CD4-positive, alpha-beta T cell treated with Interleukin-6 at 100 ng/mL for 8 hours (primary cell): ENCODE measurements at regions not wholly inside any gene's neighbourhood (a gene's known extent, or its start where the extent isn't known, plus 50 kb on each side); places are given as distances from the start of the nearest gene placed in this dataset.
"Not testable (repeated sequence)": the region's sequence is repeated elsewhere in the genome, so short reads cannot be mapped to it uniquely, and the experiment has no call there.

Experiments
- DNase-seq: peaks from one replicate; pipeline ENCODE4 v3.0.0-alpha.2; 2020; ENCODE audit warnings: mixed read lengths, low spot score

DNA sequence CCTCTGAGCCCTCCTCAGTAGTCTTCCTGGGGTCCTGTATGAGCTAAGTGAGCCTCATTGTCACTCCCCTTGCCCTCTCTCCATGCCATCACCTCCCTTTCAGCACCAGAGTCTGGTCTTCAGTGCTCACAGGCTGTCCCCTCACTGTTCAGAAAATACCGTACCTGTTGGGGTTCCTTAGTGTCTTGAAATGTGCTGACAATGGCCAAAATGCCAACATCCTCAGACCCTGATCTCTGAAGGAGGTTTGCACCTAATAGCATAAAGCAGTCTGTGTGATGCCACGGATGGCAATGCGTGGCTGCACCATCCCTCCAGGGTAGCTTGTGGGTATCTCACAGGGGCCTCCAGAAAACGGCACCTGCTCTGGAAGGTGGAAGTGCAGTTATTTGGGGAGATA is 301.0 kb upstream of the TLE3 start:
- no peak for DNase-seq

DNA sequence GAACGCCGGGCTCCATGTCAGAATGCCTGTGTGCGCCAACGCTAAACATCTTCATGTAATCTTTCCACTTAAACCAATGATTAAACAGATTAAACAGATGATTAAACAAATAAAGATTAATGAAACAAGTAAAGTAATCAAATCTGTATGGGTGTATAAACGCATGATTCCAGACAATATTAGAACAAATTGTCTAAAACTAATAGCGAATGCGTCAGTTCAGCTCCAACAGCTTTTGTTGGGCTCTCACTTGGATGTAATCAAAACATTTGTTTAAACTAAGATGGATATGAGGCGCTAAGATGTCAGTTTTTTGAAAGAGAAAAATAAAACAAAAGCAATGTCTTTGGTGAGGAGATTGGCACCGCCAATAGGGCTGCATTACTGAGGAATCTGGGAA is 299.1 kb upstream of the TLE3 start:
- DNase-seq = no peak

DNA sequence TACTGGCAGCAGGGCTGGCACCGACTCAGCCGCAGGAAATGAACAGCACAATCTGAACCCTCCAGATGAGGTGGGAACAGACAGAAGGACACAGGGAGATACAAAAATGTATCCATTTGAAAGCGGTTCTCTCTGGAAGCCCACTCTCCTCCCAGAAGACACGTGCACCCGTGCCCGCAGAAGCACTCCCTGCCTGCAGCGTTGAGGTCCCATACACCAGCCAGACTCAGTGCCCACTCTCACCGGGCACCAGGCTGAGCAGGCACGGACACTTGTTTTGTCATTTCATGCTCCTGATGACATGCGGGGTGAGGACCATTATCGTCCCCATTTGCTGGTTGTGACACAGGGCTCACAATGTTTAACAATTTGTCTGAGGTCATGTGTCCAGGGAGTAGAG is 297.4 kb upstream of the TLE3 start:
- DNase-seq = no peak

DNA sequence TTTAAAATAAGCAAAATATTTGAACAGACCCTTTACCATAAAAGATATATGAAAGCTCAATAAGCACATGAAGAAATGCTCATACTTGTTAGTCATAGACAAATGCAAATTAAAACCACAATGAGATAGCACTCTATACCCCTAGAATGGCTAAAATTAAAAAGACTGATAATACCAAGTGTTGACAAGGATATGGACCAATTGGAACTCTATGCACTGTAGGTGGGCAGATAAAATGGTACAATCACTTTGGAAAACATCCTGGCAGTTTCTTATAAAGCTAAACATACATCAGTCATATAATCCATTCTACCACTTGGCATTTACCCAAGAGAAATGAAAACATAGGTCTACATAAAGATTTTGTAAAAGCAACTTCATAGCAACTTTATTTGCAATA is 293.0 kb upstream of the TLE3 start:
- no peak for DNase-seq

DNA sequence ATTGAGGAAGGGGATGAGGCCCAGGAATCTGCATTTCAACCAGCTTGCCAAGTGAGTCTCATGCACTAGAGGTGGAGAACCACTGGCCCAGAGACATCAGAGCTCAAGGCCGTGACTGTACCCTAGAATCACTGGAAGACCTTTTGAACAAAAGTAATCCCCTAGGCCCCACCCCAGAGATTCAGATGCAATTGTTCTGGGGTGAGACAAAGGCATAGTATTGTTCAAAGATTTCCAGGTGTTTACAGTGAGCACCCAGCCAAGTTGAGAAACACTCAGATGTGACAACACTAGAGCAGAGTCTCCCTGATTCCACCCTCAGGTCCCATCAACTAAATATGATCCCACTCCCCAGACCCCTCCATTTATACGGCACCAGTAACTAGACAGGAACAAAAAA is 290.3 kb upstream of the TLE3 start:
- DNase-seq = no peak

DNA sequence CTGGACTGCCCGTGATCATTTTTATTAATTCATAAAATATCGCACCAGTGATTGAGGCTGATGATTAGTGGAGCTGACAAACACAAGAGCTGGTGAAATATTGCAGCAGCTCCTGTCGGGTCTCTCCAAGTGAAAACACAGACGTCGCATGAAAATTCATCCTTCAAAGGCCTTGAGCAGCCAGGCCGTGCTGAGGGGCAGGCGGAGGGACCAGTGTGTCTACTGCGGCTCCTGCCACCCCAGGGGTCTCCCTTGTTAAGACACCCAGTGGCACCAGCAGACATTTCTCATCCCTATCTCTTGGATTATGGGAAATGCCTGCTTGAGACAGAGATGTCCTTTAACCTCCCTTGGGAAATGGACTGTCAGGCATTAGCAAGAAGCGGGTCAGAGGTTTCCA is 289.4 kb upstream of the TLE3 start:
- DNase-seq = no peak

DNA sequence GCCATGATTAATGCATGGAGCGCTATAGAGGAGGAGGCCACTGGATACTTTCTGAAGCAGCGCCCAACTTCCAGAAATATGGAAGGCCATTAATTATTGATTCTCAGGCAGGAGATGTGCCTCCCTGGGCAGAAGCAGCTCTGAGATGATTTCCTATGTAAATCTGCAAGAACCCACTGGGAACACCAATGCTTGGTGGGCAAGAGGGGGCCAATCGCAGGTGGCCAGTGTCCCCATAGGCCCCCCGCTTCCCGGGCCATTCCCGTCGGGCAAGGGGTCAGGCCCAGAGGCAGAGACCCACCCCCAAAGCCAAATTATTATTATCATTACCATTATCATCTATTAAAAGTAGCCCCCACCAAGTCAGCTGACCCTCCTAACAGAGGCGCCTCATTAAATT is 288.0 kb upstream of the TLE3 start:
- DNase-seq = no peak

DNA sequence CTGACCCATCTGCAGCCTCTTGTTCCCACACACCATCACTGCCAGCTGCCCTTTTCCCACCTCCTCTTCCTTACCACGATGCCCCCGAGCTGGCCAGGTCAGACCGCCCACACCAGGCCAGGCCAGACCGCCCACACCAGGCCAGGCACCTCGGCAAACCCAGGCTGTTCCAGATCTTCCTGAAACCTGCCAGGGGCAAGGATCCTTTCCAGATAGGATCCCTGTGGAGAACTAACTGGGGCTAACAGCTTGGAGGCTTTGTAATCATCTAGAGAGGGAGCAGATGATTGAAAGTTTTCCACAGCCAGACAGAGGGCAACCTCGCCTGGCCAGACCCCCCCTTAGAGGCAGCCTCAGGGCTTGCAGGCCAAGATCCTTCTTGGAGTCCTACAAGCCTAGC is 287.3 kb upstream of the TLE3 start:
- DNase-seq = no peak

DNA sequence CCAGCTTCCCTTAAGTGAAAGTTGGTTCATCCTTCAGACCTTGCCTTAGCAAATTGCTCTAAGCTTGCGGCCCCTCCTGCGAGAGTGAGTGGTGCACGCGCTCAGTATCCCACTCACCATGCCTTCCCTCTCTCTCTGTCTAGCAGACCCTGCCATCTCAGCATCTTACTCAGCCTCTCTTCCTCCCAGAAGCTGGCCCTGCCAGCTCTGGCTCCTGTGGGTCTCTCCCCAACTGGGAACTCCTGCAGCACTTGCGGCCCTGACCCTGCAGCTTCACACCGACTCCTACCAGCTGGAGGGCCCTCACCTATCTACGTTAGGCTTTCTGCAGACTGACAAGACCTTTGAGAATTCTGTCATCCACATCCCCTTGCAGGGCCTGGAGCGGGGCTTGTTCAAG is 286.1 kb upstream of the TLE3 start:
- DNase-seq = no peak

DNA sequence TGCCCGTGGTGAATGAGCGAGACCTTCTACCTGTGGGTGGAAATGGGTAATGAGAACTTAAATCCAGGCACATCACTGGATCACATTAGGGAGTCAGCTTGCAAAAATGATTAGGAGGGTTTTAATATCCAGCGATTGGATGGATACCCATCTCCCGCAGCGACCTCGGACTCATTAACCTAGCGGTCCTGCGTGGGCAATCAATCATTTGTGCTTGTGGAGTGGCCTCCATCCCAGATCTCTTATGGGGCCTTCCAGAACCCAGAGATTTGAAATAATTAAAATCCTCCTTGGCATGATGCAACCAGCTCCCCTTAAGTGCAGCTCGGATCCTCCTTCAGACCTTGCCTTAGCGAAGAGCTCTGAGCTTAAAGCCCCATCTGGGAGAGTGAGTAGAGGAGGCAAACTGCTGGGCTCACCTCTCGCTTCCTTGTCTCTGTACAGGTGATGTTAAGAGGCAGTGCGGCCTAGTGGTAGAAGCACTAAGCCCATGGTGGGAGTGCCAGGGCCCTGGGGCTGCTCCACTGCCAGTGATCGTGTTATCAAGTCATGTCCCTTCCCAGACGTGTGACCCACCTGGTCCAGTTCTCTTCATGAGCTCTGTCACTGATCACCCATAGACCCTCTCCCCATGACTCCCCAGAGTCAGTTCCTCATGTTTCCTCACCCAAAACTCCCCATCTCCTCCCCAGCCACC is 285.2 kb upstream of the TLE3 start:
- no peak for DNase-seq

DNA sequence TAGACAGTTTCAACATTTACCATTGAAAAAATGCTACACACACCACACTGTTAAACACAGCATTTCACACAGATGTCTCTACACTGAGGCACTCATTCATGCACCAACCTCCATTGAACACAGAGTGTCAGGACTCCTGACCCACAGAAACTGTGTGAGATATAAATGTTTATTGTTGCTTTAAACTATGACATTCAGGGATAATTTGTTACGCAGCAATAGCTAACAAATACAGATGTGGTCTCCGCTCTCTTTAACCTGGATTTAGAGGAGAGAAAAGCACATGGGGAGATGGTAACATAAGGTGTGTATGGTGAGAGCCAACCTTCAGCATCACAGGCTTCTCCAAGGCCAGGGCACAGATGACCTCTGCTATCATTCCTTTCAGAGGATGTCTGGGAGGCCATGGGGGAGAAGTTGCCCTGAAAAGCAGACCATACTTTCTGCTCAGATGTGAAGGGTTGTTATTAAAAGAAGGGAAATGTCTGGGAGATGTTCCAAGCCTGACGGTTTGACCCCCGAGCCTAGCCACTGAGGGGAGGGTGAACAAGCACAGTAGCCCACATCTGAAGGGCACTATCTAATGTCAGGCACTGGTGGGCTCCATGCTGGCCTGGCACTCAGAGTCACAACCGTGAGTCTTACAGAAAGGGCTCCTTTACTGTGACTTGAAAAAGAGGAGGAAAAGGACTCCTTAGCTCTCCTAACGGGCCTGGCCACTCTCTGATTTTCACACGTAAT is 284.5 kb upstream of the TLE3 start:
- no peak for DNase-seq

DNA sequence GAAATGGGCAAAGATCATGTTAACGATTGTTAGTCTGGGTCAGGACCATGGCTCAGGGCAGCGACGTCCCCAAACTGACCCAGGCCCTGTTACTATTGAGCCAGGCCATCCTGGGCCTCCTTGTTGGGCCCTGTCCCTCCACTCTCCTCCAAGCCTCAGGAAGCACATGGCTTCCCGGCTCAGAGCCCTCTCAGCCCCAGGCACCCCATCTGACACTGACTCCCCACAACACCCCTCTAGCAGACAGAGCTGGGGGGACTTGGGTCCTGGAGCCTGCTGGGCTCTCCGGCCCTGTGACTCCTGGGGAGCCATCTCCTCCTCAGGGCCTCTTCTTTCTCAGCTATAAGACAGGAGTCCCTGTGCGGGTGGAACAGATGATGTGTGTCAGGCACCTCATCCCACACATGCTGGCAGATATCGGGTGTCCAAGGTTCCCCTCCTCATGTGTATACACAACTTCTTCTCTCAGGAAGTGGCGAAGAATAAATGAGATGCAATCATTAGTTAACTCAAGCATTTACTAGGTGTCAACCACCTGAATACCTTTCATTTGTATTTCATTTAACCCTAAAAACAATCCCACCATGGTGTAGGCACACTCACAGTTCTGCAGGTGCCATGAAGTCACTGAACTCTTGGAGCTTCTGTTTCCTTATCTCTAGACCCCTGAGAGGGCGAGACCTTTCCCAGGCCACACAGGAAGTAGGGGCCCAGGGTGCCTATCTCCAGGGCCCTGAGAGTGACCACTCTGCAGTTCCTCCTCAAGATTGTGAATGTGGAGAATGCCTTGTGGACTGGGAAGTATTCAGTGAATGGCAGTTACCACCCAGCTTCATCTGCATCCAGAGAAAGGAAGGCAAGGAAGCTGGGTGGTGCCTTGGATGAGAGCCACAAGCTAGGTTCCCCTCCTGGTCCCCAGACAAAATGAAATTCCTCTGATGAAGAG is 282.5 kb upstream of the TLE3 start:
- DNase-seq = no peak

DNA sequence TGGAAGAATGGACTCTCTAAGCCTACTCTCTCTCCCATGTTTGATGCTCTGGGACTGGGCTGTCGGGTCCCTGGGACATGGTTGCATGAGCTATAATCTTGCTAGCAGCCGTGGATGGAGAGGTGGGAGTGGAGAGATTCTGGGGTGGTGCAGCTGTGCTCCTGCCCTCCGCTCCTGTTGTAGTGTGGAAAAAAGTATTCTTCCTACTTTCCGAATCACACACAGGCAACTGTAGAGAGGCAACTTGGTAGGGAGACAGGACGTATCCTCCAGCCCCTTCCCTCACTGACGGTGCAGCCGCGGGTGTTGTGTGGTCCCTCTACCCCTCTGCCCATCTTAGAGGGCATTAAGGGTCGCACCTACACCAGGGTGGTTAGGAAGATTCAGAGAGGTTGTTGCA is 281.4 kb upstream of the TLE3 start:
- DNase-seq = no peak

DNA sequence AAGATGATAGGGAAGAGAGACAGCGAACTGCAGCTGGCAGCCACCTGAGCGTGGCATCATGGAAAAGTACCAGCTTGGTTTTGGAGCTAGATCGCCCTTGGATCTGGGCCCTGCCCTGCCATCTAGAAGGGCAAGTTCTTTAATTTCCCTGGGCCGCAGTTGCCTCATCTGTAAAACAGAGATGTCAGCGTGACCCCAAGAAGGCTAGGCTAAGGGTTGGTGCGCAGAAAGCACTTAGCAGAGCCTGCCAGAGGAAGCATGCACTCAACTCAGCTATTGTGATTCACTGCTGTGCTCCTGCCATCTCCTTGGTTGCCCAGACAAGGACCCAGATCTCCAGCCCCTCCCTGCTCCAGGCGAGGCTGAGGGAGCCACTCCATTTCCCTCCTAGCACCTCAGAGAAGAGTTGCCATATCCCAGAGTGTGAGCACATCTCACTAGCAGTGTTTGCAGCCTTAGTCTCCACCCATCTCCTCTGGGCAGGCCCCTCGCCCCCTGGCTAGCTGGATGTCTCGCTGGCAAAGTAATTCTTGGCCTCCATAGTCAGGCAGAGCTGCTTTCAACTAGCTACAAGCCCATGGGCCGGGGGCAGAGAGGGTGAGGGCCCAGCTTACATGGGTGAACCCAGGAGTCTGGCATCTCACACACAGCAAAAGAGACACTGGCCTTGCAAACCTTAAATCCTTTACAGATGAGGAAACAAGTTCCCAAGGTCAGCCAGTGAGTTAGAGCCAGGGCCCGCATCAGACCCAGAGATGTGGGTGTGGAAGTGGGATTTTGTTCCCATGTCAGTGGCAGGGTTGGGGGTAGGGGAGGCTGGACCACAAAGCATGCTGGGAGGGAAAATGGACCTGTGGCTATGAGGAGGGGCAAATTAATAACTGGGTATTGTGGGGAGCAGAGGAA is 280.7 kb upstream of the TLE3 start:
- no peak for DNase-seq

DNA sequence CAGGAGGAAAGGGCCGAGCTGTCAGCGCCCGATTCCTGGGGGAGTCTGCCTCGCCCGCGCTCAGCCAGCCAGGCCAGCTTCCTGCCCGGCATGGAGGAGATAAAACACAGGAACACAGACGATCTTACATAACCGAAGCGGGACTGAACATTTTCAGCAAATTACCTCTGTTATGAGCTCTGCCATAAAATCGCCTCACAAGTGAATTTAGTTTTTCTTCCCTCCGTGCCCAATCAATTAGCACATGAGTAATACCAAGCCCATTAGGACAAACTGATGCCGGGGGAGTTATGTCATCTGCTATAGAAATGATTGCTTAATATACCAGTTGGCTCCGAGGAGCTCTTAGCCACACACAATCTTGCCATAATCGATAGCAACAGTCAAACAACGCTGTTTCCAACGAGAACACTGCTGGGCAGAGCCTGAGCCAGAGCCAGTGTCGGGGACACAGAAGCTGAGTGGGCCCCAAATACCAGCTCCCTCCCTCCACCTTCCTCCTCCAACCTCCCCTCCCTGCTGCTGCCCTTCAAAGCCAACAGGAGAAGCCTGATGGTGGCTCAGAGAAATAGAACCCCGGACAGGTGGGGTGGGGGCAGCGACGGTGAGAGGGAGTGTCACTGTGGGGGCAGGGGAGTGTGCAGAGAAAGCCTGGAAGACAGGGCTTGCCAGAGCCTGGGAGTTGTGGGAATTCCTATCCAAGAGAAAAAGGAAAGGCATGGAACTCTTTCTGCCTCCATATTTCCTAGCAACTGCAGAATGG is 279.4 kb upstream of the TLE3 start:
- no peak for DNase-seq

DNA sequence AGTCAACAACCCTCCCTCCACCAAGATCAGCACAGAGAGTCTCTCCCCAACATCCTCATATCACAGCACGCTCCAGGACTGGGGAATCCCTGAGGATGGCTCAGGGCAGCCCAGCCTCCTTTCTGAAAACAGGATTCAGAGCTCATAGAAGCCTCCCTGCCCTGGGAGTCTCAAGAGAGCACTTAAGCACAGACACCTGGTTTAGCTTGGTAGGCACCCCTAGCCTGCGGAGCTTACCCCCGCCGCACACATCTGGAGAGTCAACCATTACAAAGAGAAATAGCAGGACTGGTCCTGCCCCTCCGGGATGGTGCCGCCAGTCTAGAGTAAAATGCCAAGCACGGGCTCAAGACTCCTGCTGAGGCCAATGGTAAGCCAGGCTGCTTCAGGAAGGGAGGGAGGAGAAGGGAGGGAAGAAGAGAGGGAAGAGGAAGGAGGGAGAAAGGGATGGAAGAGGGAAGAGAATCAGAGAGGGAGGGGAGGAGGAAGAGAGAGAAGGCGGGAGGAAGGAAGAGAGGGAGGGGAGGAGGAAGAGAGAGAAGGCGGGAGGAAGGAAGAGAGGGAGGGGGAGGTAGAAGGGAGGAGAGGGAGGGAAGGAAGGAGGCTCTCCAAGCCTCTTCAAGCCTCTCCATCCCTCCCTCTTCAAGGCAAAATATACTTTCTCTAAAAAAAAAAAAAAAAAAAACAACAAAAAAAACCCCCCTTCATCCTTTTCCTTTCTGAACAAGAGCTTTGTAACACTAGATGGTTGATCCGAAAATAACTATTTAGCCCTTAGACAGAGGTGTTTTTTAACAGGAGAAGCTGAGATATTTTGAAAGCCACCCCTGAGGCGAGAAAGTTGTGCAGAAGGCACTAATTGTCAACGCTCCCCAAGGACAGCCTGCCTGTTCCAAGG is 278.6 kb upstream of the TLE3 start:
- no peak for DNase-seq

DNA sequence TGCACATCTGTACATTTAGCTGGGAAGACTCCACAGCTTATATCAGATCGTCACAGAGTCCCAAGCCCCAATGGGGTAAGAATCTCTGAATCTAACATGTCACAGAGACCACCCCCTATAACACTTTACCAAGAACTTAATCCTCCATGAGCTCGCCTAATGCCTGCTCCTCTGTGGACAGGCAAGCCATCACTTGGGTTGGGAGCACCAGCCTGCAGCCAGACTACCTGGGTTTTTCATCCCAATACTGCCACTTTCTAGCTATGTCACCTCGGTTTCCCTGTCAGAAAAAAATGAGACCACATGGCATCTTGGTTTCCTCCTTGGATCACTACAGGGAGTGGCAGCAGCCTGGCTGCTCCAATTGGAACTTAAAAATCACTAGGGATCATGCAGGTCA is 277.9 kb upstream of the TLE3 start:
- no peak for DNase-seq

DNA sequence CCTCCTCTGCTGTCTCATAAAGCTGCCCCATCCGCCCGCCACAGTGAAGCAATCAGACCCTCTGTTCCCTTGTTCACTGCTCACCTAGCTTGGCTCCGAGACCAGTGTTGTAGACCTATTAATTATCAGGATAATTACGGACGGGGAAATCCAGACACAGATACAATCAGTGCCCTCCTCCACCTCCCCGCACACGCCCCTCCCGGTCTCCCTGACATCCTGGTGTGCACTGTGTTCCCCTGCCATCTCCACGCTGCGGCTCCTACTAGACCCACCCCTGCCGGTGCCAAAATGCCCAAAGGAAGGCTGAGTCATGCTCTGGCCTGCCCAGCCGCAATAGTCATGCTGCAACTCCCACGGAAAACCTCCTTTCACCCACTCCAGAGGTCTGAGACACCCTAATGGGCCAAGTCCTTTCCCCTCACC is 277.3 kb upstream of the TLE3 start:
- no peak for DNase-seq

DNA sequence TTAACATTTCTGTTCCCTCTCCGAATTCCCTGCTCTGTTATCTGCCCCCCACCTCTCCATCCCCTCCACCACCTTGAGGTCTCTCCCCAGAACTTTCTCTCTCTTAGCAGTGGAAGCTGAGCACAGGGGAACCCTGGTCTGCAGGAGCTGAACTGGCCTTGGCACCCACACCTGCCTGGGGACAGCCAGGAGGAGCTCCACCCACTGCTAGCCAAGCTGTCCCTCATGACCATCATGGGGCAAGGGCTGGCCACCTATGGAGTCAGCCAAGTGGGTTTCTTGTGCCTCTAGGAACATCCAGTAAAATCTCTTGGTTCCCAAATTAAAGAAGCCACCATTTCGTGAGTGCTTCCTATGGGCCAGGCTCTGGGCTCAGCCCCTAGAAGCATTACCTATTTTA is 276.4 kb upstream of the TLE3 start:
- no peak for DNase-seq

DNA sequence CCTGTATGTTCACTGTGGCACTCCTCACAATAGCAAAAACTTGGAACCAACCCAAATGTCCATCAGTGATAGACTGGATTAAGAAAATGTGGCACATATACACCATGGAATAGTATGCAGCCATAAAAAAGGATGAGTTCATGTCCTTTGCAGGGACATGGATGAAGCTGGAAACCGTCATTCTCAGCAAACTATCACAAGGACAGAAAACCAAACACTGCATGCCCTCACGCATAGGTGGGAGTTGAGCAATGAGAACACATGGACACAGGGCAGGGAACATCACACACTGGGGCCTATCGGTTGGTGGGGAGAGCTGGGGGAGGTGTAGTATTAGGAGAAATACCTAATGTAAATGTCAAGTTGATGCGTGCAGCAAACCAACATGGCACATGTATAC is 275.7 kb upstream of the TLE3 start:
- not testable (repeated sequence) for DNase-seq
